Neuronal stem cell (in vitro differentiated cells): ENCODE measurements at regions not wholly inside any gene's neighbourhood (a gene's known extent, or its start where the extent isn't known, plus 50 kb on each side); places are given as distances from the start of the nearest gene placed in this dataset.

Source experiments
- DNase-seq: peaks from one replicate; pipeline ENCODE4 v3.0.0-alpha.2; 2013; ENCODE audit warnings: low spot score
- H2AFZ ChIP-seq: one replicate; pipeline ENCODE4 v1.6.1; 2013; ENCODE audit warnings: mild to moderate bottlenecking, low read length, inconsistent platforms
- H2AK5ac ChIP-seq: 2 replicates; pipeline ENCODE4 v1.6.1; 2013; ENCODE audit warnings: low read depth, mild to moderate bottlenecking, inconsistent platforms, low read length, moderate library complexity, mixed read lengths
- H2BK120ac ChIP-seq: 2 replicates; pipeline ENCODE4 v1.6.1; 2013; ENCODE audit warnings: low read depth, mild to moderate bottlenecking, inconsistent platforms, low read length, moderate library complexity, mixed read lengths
- H2BK12ac ChIP-seq: one replicate; pipeline ENCODE4 v1.6.1; 2013; ENCODE audit warnings: low read length, inconsistent platforms
- H2BK15ac ChIP-seq: 2 replicates; pipeline ENCODE4 v1.6.1; 2013; ENCODE audit warnings: mild to moderate bottlenecking, low read length, inconsistent platforms, mixed read lengths
- H2BK5ac ChIP-seq: one replicate; pipeline ENCODE4 v1.6.1; 2013; ENCODE audit warnings: inconsistent platforms, mild to moderate bottlenecking, low read length, moderate library complexity
- H3K14ac ChIP-seq: one replicate; pipeline ENCODE4 v1.6.1; 2013; ENCODE audit warnings: low read length, inconsistent platforms
- H3K18ac ChIP-seq: 2 replicates; pipeline ENCODE4 v1.6.1; 2013; ENCODE audit warnings: low read length, inconsistent platforms
- H3K23ac ChIP-seq: 2 replicates; pipeline ENCODE4 v1.6.1; 2013; ENCODE audit warnings: low read depth, mild to moderate bottlenecking, mixed read lengths, low read length, inconsistent platforms; ENCODE audit not compliant: poor library complexity
- H3K27ac ChIP-seq: replicated peaks from 3 replicates; pipeline ENCODE4 v1.5.1; 2013; ENCODE audit warnings: low read length, inconsistent platforms
- H3K27me3 ChIP-seq, 3 experiments: 2 replicates each; pipeline ENCODE4 v1.6.1; 2013; ENCODE audit warnings: low read length in 3 of 3, mild to moderate bottlenecking in 2 of 3, inconsistent platforms in 1 of 3, low read depth in 1 of 3, mixed read lengths in 1 of 3, moderate library complexity in 1 of 3; ENCODE audit not compliant: control insufficient read depth in 3 of 3, insufficient read depth in 3 of 3
- H3K36me3 ChIP-seq, 2 donors: replicated peaks in 1 of 2; 2 replicates each; pipeline ENCODE4 v1.6.1; 2013; ENCODE audit warnings: low read length in 2 of 2; ENCODE audit not compliant: control insufficient read depth in 2 of 2, insufficient read depth in 2 of 2
- H3K4ac ChIP-seq: 2 replicates; pipeline ENCODE4 v1.6.1; 2013; ENCODE audit warnings: inconsistent platforms, mild to moderate bottlenecking, low read length, moderate library complexity
- H3K4me1 ChIP-seq, 2 donors: 1 replicate in 1 of 2; 2 replicates in 1 of 2; pipeline ENCODE4 v1.6.1; 2013; ENCODE audit warnings: low read length in 2 of 2, low read depth in 1 of 2; ENCODE audit not compliant: control insufficient read depth in 2 of 2, insufficient read depth in 1 of 2
- H3K4me2 ChIP-seq: one replicate; pipeline ENCODE4 v1.6.1; 2013; ENCODE audit warnings: mild to moderate bottlenecking, low read length, inconsistent platforms; ENCODE audit not compliant: insufficient read depth, poor library complexity, severe bottlenecking
- H3K4me3 ChIP-seq, 2 donors: 2 replicates each; pipeline ENCODE4 v1.5.1; 2013; ENCODE audit warnings: low read length in 2 of 2, mild to moderate bottlenecking in 2 of 2, inconsistent platforms in 1 of 2, moderate library complexity in 1 of 2
- H3K79me1 ChIP-seq: one replicate; pipeline ENCODE4 v1.6.1; 2013; ENCODE audit warnings: low read depth, mild to moderate bottlenecking, inconsistent platforms, low read length, moderate library complexity
- H3K9ac ChIP-seq: one replicate; pipeline ENCODE4 v1.6.1; 2013; ENCODE audit warnings: mild to moderate bottlenecking, low read depth, low read length, inconsistent platforms; ENCODE audit not compliant: poor library complexity
- H3K9me3 ChIP-seq, 2 donors: replicated peaks in 1 of 2; 2 replicates each; pipeline versions ENCODE3 to v1.6.1; 2013; ENCODE audit warnings: low read length in 2 of 2, mild to moderate bottlenecking in 2 of 2, inconsistent platforms in 1 of 2, low read depth in 1 of 2, mixed read lengths in 1 of 2, moderate library complexity in 1 of 2; ENCODE audit not compliant: control insufficient read depth in 2 of 2, insufficient read depth in 1 of 2
- H4K8ac ChIP-seq: one replicate; pipeline ENCODE4 v1.6.1; 2013; ENCODE audit warnings: low read depth, mild to moderate bottlenecking, inconsistent platforms, low read length, moderate library complexity
- H4K91ac ChIP-seq: one replicate; pipeline ENCODE4 v1.6.1; 2013; ENCODE audit warnings: low read length, low read depth, mild to moderate bottlenecking, inconsistent platforms; ENCODE audit not compliant: poor library complexity
- WGBS, 2 donors: extraction: QIAGEN DNeasy Blood & Tissue Kit; methylation state at CpG; one replicate each; pipeline ENCODE4 v1.1.7; 2013; ENCODE audit warnings: missing lambda C conversion rate in 2 of 2, mixed read lengths in 1 of 2; ENCODE audit not compliant: insufficient read length in 2 of 2, insufficient replicate concordance in 1 of 2; ENCODE audit errors: extremely low coverage in 2 of 2; 5-methylcytosine and 5-hydroxymethylcytosine counted together

DNA sequence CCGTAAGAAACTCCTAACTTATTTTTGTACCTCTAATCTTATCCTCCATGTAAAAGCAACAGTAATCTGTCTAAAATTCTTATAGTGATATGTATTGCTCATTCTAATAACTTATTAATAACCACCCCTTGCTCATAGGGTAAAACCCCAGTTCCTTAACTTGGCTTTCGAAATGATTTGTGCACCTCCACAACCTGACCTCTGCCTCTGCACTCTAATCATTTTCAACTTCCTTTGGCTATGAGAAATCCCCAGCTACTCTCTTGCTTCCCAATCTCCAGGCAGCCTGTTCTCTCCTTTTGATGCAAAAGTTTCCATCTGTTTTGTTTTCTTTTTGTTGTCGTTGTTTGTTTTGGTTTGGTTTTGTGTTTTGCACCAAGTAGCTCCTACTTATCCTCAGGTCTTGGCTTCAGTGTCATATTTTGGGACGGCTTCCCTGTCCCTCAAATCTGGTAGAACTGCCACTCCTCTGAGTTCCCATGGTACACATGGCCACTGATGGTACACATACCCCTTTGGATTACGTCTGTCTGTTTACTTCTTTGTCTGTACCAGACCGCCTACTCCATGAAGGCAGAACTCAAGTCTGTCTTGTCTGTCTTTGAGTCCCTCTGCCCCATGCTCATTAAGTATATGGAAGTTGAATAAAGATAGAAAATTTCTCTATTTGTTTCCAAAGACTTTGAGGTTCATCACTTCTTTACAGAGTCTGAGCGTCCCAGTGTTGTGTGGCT is 105.6 kb upstream of the TGFBR2 start:
- Histone ChIP-seq H2BK12ac (no peak overlapping the region), H3K9ac (no peak overlapping the region), H3K4me3 (no peak overlapping the region), H3K9me3 (no peaks in the 10 kb centered on the region), H2BK120ac (no peak overlapping the region), H3K27me3 (peaks cover 0 to 17% (median 0%) of the 10 kb centered on the region in 3 experiments), H3K79me1 (no peaks in the 10 kb centered on the region), H3K4me2 (no peak overlapping the region), H2BK15ac (no peak overlapping the region), H3K36me3 (no peaks in the 10 kb centered on the region), H4K8ac (no peak overlapping the region), H3K4me1 (peaks cover 0 to 1% of the 10 kb centered on the region in 2 donors), H3K27ac (no peak overlapping the region), H4K91ac (no peak overlapping the region), H3K4ac (no peak overlapping the region), H2AK5ac (no peak overlapping the region), H3K14ac (no peak overlapping the region), H2BK5ac (no peak overlapping the region), H3K18ac (no peak overlapping the region), H3K23ac (no peak overlapping the region), H2AFZ (no peak overlapping the region)
- DNase-seq = no peak
- no CpG with 5 or more reads among the region's 7 CpGs for WGBS, 2 donors

DNA sequence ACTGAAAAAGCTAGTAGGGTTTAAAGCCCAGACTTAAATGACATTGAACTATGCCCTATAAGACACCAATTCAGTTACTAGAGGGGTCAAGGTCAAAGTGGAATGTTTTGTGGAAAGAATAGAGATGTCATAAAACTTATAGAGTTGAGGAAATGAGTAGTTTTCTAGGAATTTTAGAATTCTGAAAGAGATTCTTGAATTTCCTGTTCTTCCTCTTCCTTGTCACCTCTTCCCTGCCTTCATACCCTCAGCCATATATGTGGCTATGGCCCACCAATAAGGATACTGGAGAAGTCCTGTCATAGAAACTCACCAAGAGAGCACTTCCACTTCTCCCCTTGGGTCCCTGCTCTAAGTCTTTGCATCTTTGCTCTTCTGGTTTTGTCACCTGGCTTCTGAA is 104.9 kb upstream of the TGFBR2 start:
- no peaks in the 10 kb centered on the region for H3K9me3 ChIP-seq
- no peaks in the 10 kb centered on the region for H3K36me3 ChIP-seq
- H3K4me3 ChIP-seq = no peak overlapping the region
- H2BK5ac ChIP-seq = no peak overlapping the region
- no peak overlapping the region for H3K23ac ChIP-seq
- no peaks in the 10 kb centered on the region for H3K79me1 ChIP-seq
- no peak overlapping the region for H2AFZ ChIP-seq
- H3K4me2 ChIP-seq = no peak overlapping the region
- H2AK5ac ChIP-seq = no peak overlapping the region
- H2BK120ac ChIP-seq = no peak overlapping the region
- H3K4ac ChIP-seq = no peak overlapping the region
- H4K8ac ChIP-seq = no peak overlapping the region
- H2BK15ac ChIP-seq = no peak overlapping the region
- no peak overlapping the region for H4K91ac ChIP-seq
- no peak overlapping the region for H3K27ac ChIP-seq
- DNase-seq = no peak
- peaks cover 0 to 17% (median 0%) of the 10 kb centered on the region in 3 experiments for H3K27me3 ChIP-seq
- H3K9ac ChIP-seq = no peak overlapping the region
- H3K14ac ChIP-seq = no peak overlapping the region
- H3K18ac ChIP-seq = no peak overlapping the region
- no peak overlapping the region for H2BK12ac ChIP-seq
- H3K4me1 ChIP-seq = peaks cover 0 to 1% of the 10 kb centered on the region in 2 donors

DNA sequence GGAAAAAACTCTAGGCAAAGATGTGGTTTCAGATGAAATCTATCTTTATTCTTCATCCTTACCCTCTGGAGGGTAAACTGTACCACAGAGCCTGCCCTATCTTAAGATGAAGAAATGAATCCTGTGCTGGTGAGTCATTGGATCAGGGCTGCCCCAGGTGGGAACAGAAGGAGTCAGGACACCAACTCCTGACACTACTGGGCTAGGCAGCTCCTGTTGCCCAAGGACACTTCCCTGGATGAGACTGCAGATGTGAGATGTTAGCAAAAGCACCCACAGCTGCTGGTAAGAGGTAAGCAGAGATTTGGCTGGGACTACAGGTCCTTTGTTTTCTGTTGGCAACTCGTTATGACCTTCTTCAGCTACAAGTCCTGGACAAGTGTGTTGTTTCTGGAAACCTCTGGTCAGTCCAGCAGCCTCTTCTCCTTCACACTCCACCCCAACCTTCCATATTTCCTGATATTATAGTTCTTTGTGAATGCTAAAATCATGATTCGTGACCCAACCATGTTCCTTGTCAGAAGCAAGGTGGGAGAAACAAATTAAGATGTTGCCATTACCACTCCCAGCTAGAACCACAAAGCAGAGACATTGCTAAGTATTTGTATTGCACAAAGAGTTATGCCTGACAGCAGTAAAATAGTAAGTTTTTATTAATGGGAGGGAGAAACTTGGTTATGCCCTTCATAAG is 104.2 kb upstream of the TGFBR2 start:
- H3K27me3 ChIP-seq = peaks cover 0 to 17% (median 0%) of the 10 kb centered on the region in 3 experiments
- H3K4me1 ChIP-seq = peaks cover 0 to 1% of the 10 kb centered on the region in 2 donors
- H2BK12ac ChIP-seq = no peak overlapping the region
- no peak overlapping the region for H4K91ac ChIP-seq
- H3K4ac ChIP-seq = no peak overlapping the region
- H3K36me3 ChIP-seq = no peaks in the 10 kb centered on the region
- no peak overlapping the region for H3K9ac ChIP-seq
- H3K14ac ChIP-seq = no peak overlapping the region
- H3K4me2 ChIP-seq = no peak overlapping the region
- H2AK5ac ChIP-seq = no peak overlapping the region
- no peak overlapping the region for H2AFZ ChIP-seq
- no peak for DNase-seq
- H4K8ac ChIP-seq = no peak overlapping the region
- no peak overlapping the region for H2BK15ac ChIP-seq
- H3K4me3 ChIP-seq = no peak overlapping the region
- no peak overlapping the region for H3K27ac ChIP-seq
- no peak overlapping the region for H2BK5ac ChIP-seq
- H3K79me1 ChIP-seq = no peaks in the 10 kb centered on the region
- H3K9me3 ChIP-seq = no peaks in the 10 kb centered on the region
- H2BK120ac ChIP-seq = no peak overlapping the region
- no peak overlapping the region for H3K23ac ChIP-seq
- WGBS, 2 donors = no CpG with 5 or more reads among the region's 2 CpGs
- H3K18ac ChIP-seq = no peak overlapping the region

DNA sequence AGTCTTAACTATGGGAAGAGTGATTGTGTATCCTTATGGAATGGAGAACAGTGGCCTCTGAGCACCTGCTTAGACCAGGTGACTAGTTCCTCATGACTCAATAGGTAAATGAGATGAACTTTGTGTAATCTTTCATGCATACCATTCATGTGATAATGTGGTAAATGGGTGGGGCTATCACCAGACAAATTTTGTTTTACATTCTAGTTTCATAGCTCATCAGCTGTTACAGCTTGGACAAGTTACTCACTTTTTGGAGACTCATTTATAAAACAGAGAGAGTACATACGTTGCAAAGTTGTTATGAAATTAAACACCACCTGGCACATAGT is 103.7 kb upstream of the TGFBR2 start:
- H2BK5ac ChIP-seq = no peak overlapping the region
- H4K91ac ChIP-seq = no peak overlapping the region
- no peak overlapping the region for H3K9ac ChIP-seq
- H4K8ac ChIP-seq = no peak overlapping the region
- peaks cover 0 to 1% of the 10 kb centered on the region in 2 donors for H3K4me1 ChIP-seq
- no peak overlapping the region for H2BK12ac ChIP-seq
- DNase-seq = no peak
- H2BK15ac ChIP-seq = no peak overlapping the region
- H3K9me3 ChIP-seq = no peaks in the 10 kb centered on the region
- no peaks in the 10 kb centered on the region for H3K79me1 ChIP-seq
- H3K18ac ChIP-seq = no peak overlapping the region
- no CpG with 5 or more reads among the region's 1 CpG for WGBS, 2 donors
- H3K36me3 ChIP-seq = no peaks in the 10 kb centered on the region
- no peak overlapping the region for H3K27ac ChIP-seq
- H3K4me2 ChIP-seq = no peak overlapping the region
- H3K27me3 ChIP-seq = peaks cover 0 to 17% (median 0%) of the 10 kb centered on the region in 3 experiments
- H3K4ac ChIP-seq = no peak overlapping the region
- H2BK120ac ChIP-seq = no peak overlapping the region
- no peak overlapping the region for H3K23ac ChIP-seq
- no peak overlapping the region for H3K14ac ChIP-seq
- no peak overlapping the region for H2AFZ ChIP-seq
- H2AK5ac ChIP-seq = no peak overlapping the region
- no peak overlapping the region for H3K4me3 ChIP-seq
